ENCODE measurements at regions not wholly inside any gene's neighbourhood (a gene's known extent, or its start where the extent isn't known, plus 50 kb on each side); places are given as distances from the start of the nearest gene placed in this dataset.
"Not testable (repeated sequence)": the region's sequence is repeated elsewhere in the genome, so short reads cannot be mapped to it uniquely, and the experiment has no call there.

GRCh38 chr17:21551081-21551881 lies 141.0 kb upstream of the KCNJ18 start:
- peak; percentile 34 for DNase-seq (ENCODE audit: low spot score)

GRCh38 chr17:21558921-21559320 lies 133.4 kb upstream of the KCNJ18 start:
- DNase-seq (ENCODE audit: low spot score), result not testable (repeated sequence)

- no peak for DNase-seq (ENCODE audit: low spot score)
Measured at GRCh38 chr17:21564262-21564661, 128.1 kb upstream of the KCNJ18 start.

GRCh38 chr17:21564757-21565156 lies 127.6 kb upstream of the KCNJ18 start:
- not testable (repeated sequence) for DNase-seq (ENCODE audit: low spot score)

GRCh38 chr17:21570427-21570826 lies 121.9 kb upstream of the KCNJ18 start:
- DNase-seq (ENCODE audit: low spot score), result not testable (repeated sequence)

GRCh38 chr17:21572148-21572547 lies 120.2 kb upstream of the KCNJ18 start:
- DNase-seq (ENCODE audit: low spot score), result not testable (repeated sequence)

- not testable (repeated sequence) for DNase-seq (ENCODE audit: low spot score)
Measured at GRCh38 chr17:21573271-21573960, 118.9 kb upstream of the KCNJ18 start.

GRCh38 chr17:21573961-21574610 lies 118.2 kb upstream of the KCNJ18 start:
- DNase-seq (ENCODE audit: low spot score), result no peak

GRCh38 chr17:21574611-21575255 lies 117.6 kb upstream of the KCNJ18 start:
- not testable (repeated sequence) for DNase-seq (ENCODE audit: low spot score)

- not testable (repeated sequence) for DNase-seq (ENCODE audit: low spot score)
Measured at GRCh38 chr17:21578783-21579182, 113.5 kb upstream of the KCNJ18 start.

GRCh38 chr17:21592774-21593173 lies 99.5 kb upstream of the KCNJ18 start:
- DNase-seq (ENCODE audit: low spot score), result no peak

- DNase-seq (ENCODE audit: low spot score), result not testable (repeated sequence)
Measured at GRCh38 chr17:21593452-21594105, 98.7 kb upstream of the KCNJ18 start.

GRCh38 chr17:21595086-21595485 lies 97.2 kb upstream of the KCNJ18 start:
- no peak for DNase-seq (ENCODE audit: low spot score)

GRCh38 chr17:21602176-21602575 lies 90.1 kb upstream of the KCNJ18 start:
- DNase-seq (ENCODE audit: low spot score), result no peak

- DNase-seq (ENCODE audit: low spot score), result not testable (repeated sequence)
Measured at GRCh38 chr17:21603292-21603691, 89.0 kb upstream of the KCNJ18 start.

- DNase-seq (ENCODE audit: low spot score), result not testable (repeated sequence)
Measured at GRCh38 chr17:21611443-21611842, 80.9 kb upstream of the KCNJ18 start.

GRCh38 chr17:21612123-21613070 lies 79.9 kb upstream of the KCNJ18 start:
- DNase-seq (ENCODE audit: low spot score), result not testable (repeated sequence)

- no peak for DNase-seq (ENCODE audit: low spot score)
Measured at GRCh38 chr17:21613071-21613429, 79.3 kb upstream of the KCNJ18 start.

GRCh38 chr17:21626987-21627386 lies 65.3 kb upstream of the KCNJ18 start:
- not testable (repeated sequence) for DNase-seq (ENCODE audit: low spot score)

Data from HuH-7.5 (cell line).